ENCODE measurements at regions not wholly inside any gene's neighbourhood (a gene's known extent, or its start where the extent isn't known, plus 50 kb on each side); places are given as distances from the start of the nearest gene placed in this dataset.

- TF ChIP-seq, protein P1, sequence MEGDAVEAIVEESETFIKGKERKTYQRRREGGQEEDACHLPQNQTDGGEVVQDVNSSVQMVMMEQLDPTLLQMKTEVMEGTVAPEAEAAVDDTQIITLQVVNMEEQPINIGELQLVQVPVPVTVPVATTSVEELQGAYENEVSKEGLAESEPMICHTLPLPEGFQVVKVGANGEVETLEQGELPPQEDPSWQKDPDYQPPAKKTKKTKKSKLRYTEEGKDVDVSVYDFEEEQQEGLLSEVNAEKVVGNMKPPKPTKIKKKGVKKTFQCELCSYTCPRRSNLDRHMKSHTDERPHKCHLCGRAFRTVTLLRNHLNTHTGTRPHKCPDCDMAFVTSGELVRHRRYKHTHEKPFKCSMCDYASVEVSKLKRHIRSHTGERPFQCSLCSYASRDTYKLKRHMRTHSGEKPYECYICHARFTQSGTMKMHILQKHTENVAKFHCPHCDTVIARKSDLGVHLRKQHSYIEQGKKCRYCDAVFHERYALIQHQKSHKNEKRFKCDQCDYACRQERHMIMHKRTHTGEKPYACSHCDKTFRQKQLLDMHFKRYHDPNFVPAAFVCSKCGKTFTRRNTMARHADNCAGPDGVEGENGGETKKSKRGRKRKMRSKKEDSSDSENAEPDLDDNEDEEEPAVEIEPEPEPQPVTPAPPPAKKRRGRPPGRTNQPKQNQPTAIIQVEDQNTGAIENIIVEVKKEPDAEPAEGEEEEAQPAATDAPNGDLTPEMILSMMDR (conservative IDR thresholded peaks at IDR 0.05; ENCODE audit: low read depth in 2 of 2), result no peak
Observed at GRCh38 chr12:118746960-118747359, 234.4 kb upstream of the SRRM4 start (continued).

DNA sequence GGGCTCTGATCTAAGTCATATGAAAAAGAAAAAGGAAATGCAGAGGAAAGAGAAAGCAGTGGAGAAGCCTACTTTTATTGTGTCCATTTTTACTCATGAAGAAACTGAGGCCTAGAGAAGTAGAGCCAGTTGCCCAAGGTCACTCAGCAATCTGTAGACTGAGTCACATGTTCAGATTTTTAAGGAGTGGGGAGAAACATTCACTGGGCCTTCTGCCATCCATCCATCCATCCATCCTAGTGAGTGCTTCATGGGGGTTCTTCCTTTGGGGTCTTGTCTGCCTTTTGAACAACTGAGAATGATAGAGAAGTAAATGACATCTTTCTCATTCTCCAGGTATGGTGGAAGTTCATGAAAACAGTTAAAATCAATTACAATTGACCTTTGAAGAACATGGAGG lies 233.6 kb upstream of the SRRM4 start:
- TF ChIP-seq CREB1 (CRISPR knock-in tag; IDR thresholded peaks at IDR 0.05; ENCODE audit: low read depth) (no peak), ZNF114 (CRISPR knock-in tag; IDR thresholded peaks at IDR 0.05) (no peak), POLR2AphosphoS5 (IDR thresholded peaks at IDR 0.05; ENCODE audit: low read depth) (no peak), NANOG (IDR thresholded peaks at IDR 0.05; ENCODE audit: borderline replicate concordance) (no peak), JUNB (IDR thresholded peaks at IDR 0.05; ENCODE audit: unreplicated experiment) (no peak), EZH2 (IDR thresholded peaks at IDR 0.05; ENCODE audit: low read depth, unreplicated experiment) (no peak), STAT1 (IDR thresholded peaks at IDR 0.05; ENCODE audit: unreplicated experiment) (no peak), REST (IDR thresholded peaks at IDR 0.05; ENCODE audit: unreplicated experiment) (no peak)
- TF ChIP-seq, protein P2, sequence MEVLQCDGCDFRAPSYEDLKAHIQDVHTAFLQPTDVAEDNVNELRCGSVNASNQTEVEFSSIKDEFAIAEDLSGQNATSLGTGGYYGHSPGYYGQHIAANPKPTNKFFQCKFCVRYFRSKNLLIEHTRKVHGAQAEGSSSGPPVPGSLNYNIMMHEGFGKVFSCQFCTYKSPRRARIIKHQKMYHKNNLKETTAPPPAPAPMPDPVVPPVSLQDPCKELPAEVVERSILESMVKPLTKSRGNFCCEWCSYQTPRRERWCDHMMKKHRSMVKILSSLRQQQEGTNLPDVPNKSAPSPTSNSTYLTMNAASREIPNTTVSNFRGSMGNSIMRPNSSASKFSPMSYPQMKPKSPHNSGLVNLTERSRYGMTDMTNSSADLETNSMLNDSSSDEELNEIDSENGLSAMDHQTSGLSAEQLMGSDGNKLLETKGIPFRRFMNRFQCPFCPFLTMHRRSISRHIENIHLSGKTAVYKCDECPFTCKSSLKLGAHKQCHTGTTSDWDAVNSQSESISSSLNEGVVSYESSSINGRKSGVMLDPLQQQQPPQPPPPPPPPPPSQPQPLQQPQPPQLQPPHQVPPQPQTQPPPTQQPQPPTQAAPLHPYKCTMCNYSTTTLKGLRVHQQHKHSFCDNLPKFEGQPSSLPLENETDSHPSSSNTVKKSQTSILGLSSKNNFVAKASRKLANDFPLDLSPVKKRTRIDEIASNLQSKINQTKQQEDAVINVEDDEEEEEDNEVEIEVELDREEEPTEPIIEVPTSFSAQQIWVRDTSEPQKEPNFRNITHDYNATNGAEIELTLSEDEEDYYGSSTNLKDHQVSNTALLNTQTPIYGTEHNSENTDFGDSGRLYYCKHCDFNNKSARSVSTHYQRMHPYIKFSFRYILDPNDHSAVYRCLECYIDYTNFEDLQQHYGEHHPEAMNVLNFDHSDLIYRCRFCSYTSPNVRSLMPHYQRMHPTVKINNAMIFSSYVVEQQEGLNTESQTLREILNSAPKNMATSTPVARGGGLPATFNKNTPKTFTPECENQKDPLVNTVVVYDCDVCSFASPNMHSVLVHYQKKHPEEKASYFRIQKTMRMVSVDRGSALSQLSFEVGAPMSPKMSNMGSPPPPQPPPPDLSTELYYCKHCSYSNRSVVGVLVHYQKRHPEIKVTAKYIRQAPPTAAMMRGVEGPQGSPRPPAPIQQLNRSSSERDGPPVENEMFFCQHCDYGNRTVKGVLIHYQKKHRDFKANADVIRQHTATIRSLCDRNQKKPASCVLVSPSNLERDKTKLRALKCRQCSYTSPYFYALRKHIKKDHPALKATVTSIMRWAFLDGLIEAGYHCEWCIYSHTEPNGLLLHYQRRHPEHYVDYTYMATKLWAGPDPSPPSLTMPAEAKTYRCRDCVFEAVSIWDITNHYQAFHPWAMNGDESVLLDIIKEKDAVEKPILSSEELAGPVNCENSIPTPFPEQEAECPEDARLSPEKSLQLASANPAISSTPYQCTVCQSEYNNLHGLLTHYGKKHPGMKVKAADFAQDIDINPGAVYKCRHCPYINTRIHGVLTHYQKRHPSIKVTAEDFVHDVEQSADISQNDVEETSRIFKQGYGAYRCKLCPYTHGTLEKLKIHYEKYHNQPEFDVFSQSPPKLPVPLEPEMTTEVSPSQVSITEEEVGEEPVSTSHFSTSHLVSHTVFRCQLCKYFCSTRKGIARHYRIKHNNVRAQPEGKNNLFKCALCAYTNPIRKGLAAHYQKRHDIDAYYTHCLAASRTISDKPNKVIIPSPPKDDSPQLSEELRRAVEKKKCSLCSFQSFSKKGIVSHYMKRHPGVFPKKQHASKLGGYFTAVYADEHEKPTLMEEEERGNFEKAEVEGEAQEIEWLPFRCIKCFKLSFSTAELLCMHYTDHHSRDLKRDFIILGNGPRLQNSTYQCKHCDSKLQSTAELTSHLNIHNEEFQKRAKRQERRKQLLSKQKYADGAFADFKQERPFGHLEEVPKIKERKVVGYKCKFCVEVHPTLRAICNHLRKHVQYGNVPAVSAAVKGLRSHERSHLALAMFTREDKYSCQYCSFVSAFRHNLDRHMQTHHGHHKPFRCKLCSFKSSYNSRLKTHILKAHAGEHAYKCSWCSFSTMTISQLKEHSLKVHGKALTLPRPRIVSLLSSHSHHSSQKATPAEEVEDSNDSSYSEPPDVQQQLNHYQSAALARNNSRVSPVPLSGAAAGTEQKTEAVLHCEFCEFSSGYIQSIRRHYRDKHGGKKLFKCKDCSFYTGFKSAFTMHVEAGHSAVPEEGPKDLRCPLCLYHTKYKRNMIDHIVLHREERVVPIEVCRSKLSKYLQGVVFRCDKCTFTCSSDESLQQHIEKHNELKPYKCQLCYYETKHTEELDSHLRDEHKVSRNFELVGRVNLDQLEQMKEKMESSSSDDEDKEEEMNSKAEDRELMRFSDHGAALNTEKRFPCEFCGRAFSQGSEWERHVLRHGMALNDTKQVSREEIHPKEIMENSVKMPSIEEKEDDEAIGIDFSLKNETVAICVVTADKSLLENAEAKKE (CRISPR knock-in tag; IDR thresholded peaks at IDR 0.05), result no peak
- TF ChIP-seq, protein P1 (conservative IDR thresholded peaks at IDR 0.05; ENCODE audit: low read depth in 2 of 2), result no peak
- ATAC-seq (no peak), DNase-seq (ENCODE audit: low spot score) (no peak)
- Mint-ChIP-seq H3K4me1 (peaks cover 15% of the 10 kb centered on the region), H3K27ac (no peak overlapping the region), H3K4me3 (no peak overlapping the region), H3K27me3 (ENCODE audit: insufficient read depth, low read depth, poor library complexity) (peaks cover 4% of the 10 kb centered on the region), H3K9me3 (peaks cover 8% of the 10 kb centered on the region; the same call in 1 of the 3 replicates), H3K36me3 (ENCODE audit: low read depth) (no peaks in the 10 kb centered on the region)
- Histone ChIP-seq H3K4me3 (no peak overlapping the region), H3K36me3 (ENCODE audit: insufficient read depth) (no peaks in the 10 kb centered on the region), H3K4me1 (ENCODE audit: insufficient read depth) (peaks cover 13% of the 10 kb centered on the region; the same call in 1 of the 2 replicates), H3F3A (replicated peaks; ENCODE audit: low read depth) (no peaks in the 10 kb centered on the region), H2AFZ (no peak overlapping the region), H3K27me3 (ENCODE audit: insufficient read depth) (no peaks in the 10 kb centered on the region), H3K4me2 (no peak overlapping the region), H3K79me2 (replicated peaks; ENCODE audit: insufficient read depth) (no peaks in the 10 kb centered on the region), H3K9me2 (ENCODE audit: insufficient read depth) (peaks cover 13% of the 10 kb centered on the region; the same call in 1 of the 2 replicates), H4K20me1 (replicated peaks; ENCODE audit: insufficient read depth) (no peaks in the 10 kb centered on the region), H3K27ac (ENCODE audit: low read depth) (no peak overlapping the region)

Data from GM23338 (cell line).